ENCODE measurements at regions not wholly inside any gene's neighbourhood (a gene's known extent, or its start where the extent isn't known, plus 50 kb on each side); places are given as distances from the start of the nearest gene placed in this dataset.

GRCh38 chr5:124692324-124692723 is 54.1 kb downstream of the ZNF608 start (continued):
- TF ChIP-seq RFXANK (CRISPR knock-in tag; IDR thresholded peaks at IDR 0.05) (no peak), HDAC1 (CRISPR knock-in tag; IDR thresholded peaks at IDR 0.05) (no peak), KIAA2018 (CRISPR knock-in tag; IDR thresholded peaks at IDR 0.05; ENCODE audit: borderline replicate concordance) (no peak)

GRCh38 chr5:124689653-124690052 is 56.8 kb downstream of the ZNF608 start:
- no peak for DNase-seq (ENCODE audit: low spot score)
- Histone ChIP-seq H3K4me3 (replicated peaks in 1 of 3; ENCODE audit: insufficient read depth in 1 of 3, low read depth in 2 of 3, low read length in 3 of 3) (no peak overlapping the region), H3K27me3 (ENCODE audit: control insufficient read depth in 1 of 2, insufficient read depth in 2 of 2, low read length in 2 of 2) (no peaks in the 10 kb centered on the region), H3K4me2 (ENCODE audit: low read depth, low read length) (no peak overlapping the region), H3K9me3 (ENCODE audit: low read length) (no peaks in the 10 kb centered on the region), H2AFZ (ENCODE audit: low read length) (no peak overlapping the region), H4K20me1 (ENCODE audit: insufficient read depth, low read length) (no peaks in the 10 kb centered on the region), H3K9ac (ENCODE audit: insufficient read depth, low read depth, low read length) (no peak overlapping the region), H3K4me1 (ENCODE audit: insufficient read depth, low read length) (no peaks in the 10 kb centered on the region; the same call in 1 of the 2 replicates), H3K27ac (ENCODE audit: extremely low read length, insufficient read depth, low read length) (no peak overlapping the region), H3K36me3 (replicated peaks in 1 of 2; ENCODE audit: control insufficient read depth in 1 of 2, insufficient read depth in 2 of 2, low read length in 2 of 2) (no peaks in the 10 kb centered on the region), H3K79me2 (ENCODE audit: insufficient read depth, low read length) (no peaks in the 10 kb centered on the region)
- intact Hi-C loops (cut with micrococcal nuclease; ENCODE audit: unreplicated experiment): no loop called here
- ChIA-PET CTCF (ENCODE audit: low intra/inter-chr PET ratio, low total read pairs) (no interaction called here), POLR2A (no interaction called here)
- no peak for TF ChIP-seq POLR2AphosphoS2 (IDR thresholded peaks at IDR 0.05; ENCODE audit: low read depth, low read length)
- no peak for TF ChIP-seq ZNF510 (CRISPR knock-in tag; IDR thresholded peaks at IDR 0.05; ENCODE audit: low read depth)
- TF ChIP-seq ATF2 (CRISPR knock-in tag; IDR thresholded peaks at IDR 0.05): no peak
- no peak for ATAC-seq
- no TSS peak for BruUV-seq (replicated peaks)
- in situ Hi-C loops (cut with HindIII; ENCODE audit: extremely low pct_ligation_motif_present, low pct_unique_long_range_greater_than_20kb): no loop called here
- no peak for FAIRE-seq
